ENCODE measurements at regions not wholly inside any gene's neighbourhood (a gene's known extent, or its start where the extent isn't known, plus 50 kb on each side); places are given as distances from the start of the nearest gene placed in this dataset.
"Not testable (repeated sequence)": the region's sequence is repeated elsewhere in the genome, so short reads cannot be mapped to it uniquely, and the experiment has no call there.

- H3K9me3 ChIP-seq (ENCODE audit: control insufficient read depth, insufficient read depth, low read length) = no peaks in the 10 kb centered on the region
- H3K4me1 ChIP-seq (ENCODE audit: insufficient read depth, low read length) = peaks cover 11% of the 10 kb centered on the region
- H3K36me3 ChIP-seq (ENCODE audit: insufficient read depth, low read length) = no peaks in the 10 kb centered on the region
- H3K9ac ChIP-seq (ENCODE audit: low read depth, low read length) = no peak overlapping the region
Observed at GRCh38 chr1:19024532-19024931, 68.1 kb upstream of the IFFO2 start.

DNA sequence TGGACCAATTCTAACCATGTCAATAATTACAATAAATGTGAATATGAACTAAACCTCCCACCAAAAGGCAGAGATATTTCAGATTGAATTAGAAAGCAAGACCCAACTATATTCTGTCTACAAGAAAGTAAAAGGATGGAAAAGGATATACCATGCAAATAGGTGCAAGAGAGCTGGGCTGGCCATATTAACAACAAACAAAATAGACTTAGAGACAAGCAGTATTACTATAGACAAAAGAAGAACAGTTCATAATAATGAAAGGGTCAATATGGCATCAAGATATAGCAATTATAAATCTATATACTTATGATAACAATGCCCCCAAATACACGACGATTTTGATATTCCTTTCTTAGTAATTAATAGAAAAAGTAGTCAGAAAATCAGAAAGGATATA, 67.3 kb upstream of the IFFO2 start:
- no peak overlapping the region for H3K9ac ChIP-seq (ENCODE audit: low read depth, low read length)
- H3K9me3 ChIP-seq (ENCODE audit: control insufficient read depth, insufficient read depth, low read length) = no peaks in the 10 kb centered on the region
- peaks cover 11% of the 10 kb centered on the region for H3K4me1 ChIP-seq (ENCODE audit: insufficient read depth, low read length)
- no peaks in the 10 kb centered on the region for H3K36me3 ChIP-seq (ENCODE audit: insufficient read depth, low read length)

DNA sequence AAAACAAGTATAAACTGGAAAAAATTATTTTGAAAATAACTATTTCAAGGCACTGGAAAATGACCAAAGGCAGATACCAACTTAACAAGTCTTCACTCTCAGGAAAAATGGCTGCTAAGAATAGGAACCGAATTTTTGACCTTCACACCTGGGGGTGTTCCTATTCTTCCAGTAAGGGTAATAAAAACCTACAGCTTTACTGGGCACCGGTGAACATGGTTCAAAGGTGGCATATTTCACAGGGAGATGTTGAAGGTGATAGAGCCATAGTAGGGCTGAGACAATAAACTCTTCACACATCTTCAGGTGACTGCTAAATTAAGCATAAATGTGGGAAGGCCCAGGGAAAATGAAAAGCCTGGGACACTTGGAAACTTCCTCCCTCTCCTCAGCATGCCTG, 65.4 kb upstream of the IFFO2 start:
- H3K9me3 ChIP-seq (ENCODE audit: control insufficient read depth, insufficient read depth, low read length) = no peaks in the 10 kb centered on the region
- no peak overlapping the region for H3K9ac ChIP-seq (ENCODE audit: low read depth, low read length)
- H3K4me1 ChIP-seq (ENCODE audit: insufficient read depth, low read length) = peaks cover 4% of the 10 kb centered on the region; the same call in 1 of the 2 replicates
- no peaks in the 10 kb centered on the region for H3K36me3 ChIP-seq (ENCODE audit: insufficient read depth, low read length)

GRCh38 chr1:19019288-19019687, 62.8 kb upstream of the IFFO2 start:
- H3K36me3 ChIP-seq (ENCODE audit: insufficient read depth, low read length); H3K9ac ChIP-seq (ENCODE audit: low read depth, low read length); H3K9me3 ChIP-seq (ENCODE audit: control insufficient read depth, insufficient read depth, low read length); H3K4me1 ChIP-seq (ENCODE audit: insufficient read depth, low read length): not testable (repeated sequence)

- Histone ChIP-seq H3K9me3 (ENCODE audit: control insufficient read depth, insufficient read depth, low read length) (no peaks in the 10 kb centered on the region), H3K4me1 (ENCODE audit: insufficient read depth, low read length) (peaks cover 25% of the 10 kb centered on the region), H3K36me3 (ENCODE audit: insufficient read depth, low read length) (no peaks in the 10 kb centered on the region), H3K9ac (ENCODE audit: low read depth, low read length) (no peak overlapping the region)
Observed at GRCh38 chr1:19015476-19015875, 59.0 kb upstream of the IFFO2 start.

GRCh38 chr1:19014765-19015164, 58.3 kb upstream of the IFFO2 start:
- Histone ChIP-seq H3K9ac (ENCODE audit: low read depth, low read length) (no peak overlapping the region), H3K4me1 (ENCODE audit: insufficient read depth, low read length) (peaks cover 30% of the 10 kb centered on the region), H3K36me3 (ENCODE audit: insufficient read depth, low read length) (no peaks in the 10 kb centered on the region), H3K9me3 (ENCODE audit: control insufficient read depth, insufficient read depth, low read length) (no peaks in the 10 kb centered on the region)

DNA sequence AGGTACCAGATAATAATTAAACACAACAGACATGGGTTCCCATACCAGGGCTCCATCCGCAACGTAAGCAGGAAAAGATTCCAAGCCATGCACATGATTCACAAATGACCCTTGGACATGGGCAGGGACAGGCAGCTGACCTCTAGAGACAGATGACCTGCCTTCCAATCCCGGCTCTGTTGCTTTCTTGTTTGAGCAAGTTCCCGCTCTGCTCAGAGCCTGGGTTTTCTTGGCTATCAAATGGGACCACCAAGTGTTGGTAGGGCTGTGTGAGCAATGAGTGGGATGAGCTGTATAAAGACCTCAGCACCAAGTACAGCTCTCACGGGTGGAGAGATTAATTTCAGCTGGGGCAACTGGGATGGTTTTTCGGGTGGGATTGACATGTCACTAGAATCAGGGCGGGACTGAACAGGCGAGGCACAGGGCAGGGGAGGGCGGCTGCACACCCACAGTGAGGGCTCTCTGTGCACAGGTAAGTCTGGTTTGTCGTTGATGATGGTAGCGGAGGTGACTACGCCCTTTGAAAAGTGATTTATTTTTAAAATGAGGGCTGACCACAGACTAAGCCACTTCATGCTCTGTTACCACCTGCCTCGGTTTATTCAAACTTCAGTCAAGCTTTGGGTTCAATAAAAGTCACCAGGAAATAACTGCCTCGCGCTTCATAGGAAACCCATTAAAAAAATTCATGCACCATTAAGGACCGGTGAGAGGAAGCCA, 57.5 kb upstream of the IFFO2 start:
- Histone ChIP-seq H3K4me1 (ENCODE audit: insufficient read depth, low read length) (peaks cover 36% of the 10 kb centered on the region), H3K36me3 (ENCODE audit: insufficient read depth, low read length) (no peaks in the 10 kb centered on the region), H3K9ac (ENCODE audit: low read depth, low read length) (no peak overlapping the region), H3K9me3 (ENCODE audit: control insufficient read depth, insufficient read depth, low read length) (no peaks in the 10 kb centered on the region)

DNA sequence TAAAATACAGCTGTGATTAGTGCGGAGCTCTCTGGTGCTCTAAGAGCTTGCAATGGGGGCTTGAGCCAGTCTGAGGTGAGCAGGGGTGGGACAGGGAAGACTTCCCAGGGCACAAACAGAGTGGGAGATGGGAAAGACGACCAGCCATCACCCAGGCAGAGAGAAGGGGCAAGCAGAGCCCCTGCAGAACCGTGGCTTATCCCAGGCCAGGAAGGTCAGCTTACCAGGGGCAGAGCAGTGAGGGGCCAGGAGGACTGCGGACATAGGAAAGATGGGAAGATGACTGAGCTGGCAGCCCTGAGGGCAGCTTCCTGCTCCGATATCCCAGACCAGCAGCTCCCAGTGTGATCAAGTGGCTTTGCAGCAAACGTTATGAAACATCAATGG, 55.4 kb upstream of the IFFO2 start:
- no peak overlapping the region for H3K9ac ChIP-seq (ENCODE audit: low read depth, low read length)
- H3K9me3 ChIP-seq (ENCODE audit: control insufficient read depth, insufficient read depth, low read length) = no peaks in the 10 kb centered on the region
- H3K4me1 ChIP-seq (ENCODE audit: insufficient read depth, low read length) = peaks cover 39% of the 10 kb centered on the region

DNA sequence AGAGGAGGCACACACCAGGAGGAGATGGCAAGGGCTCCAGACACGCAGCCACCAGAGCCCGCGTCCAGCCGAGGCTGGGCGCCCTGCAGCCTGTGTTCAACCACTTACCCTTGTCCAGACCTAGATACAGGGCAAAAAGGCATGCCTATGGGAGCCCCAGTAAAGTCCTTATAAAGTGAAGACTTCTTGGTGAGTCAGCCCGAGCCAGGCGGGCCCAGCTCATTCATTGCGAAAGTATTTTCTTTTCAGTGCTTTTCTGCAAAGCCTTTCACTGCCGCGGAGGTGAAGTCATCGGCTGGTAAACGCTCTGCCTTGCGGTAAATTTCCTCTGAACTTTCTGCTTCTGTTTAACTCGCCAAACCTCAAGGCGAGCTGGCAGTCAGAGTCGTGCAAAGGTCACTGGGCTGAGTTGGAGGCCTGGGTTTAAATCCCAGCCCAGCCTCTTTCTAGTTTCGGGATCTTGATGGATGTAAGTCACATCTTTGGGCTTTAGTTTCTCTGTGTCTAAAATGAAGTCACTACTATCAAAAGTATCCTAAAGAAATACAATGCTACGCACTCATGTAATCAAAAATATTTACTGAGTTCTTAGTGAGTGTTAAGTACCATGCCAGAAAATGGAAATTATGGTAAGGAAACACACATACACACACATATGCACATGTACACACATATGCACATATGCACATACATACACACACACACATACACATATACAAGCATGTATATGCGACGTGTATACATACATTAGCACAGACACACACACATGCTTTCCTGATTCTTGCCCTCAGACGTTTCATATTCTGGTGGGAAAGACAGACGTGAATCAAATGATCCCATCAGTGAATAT, 54.7 kb upstream of the IFFO2 start:
- H3K9ac ChIP-seq (ENCODE audit: low read depth, low read length) = peak overlapping the region; percentile 5; the same call in 1 of the 2 replicates
- H3K36me3 ChIP-seq (ENCODE audit: insufficient read depth, low read length) = no peaks in the 10 kb centered on the region
- peaks cover 38% of the 10 kb centered on the region for H3K4me1 ChIP-seq (ENCODE audit: insufficient read depth, low read length)
- H3K9me3 ChIP-seq (ENCODE audit: control insufficient read depth, insufficient read depth, low read length) = no peaks in the 10 kb centered on the region

More for the DNA sequence above, 55.4 kb upstream of the IFFO2 start:
- H3K36me3 ChIP-seq (ENCODE audit: insufficient read depth, low read length) = no peaks in the 10 kb centered on the region

DNA sequence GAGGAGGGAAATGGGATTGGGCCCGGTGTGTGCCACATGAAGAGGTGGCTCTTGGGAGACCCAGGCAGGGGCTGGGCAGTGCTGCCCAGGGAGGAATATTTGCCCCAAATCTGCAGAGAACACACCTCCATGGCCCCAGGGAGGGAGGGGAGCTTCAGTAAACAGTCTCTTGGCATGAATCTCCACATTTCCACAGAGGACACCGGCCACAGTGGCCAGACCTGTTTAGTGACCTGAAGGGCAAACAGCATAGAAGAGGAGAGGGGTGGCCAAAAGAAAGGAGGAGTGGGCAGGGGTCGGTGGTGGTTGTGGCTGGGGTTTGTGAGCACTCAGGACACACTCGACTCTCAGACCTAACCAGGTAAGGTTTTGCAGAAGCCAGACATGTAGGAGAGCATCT, 54.0 kb upstream of the IFFO2 start:
- Histone ChIP-seq H3K36me3 (ENCODE audit: insufficient read depth, low read length) (no peaks in the 10 kb centered on the region), H3K9me3 (ENCODE audit: control insufficient read depth, insufficient read depth, low read length) (no peaks in the 10 kb centered on the region), H3K4me1 (ENCODE audit: insufficient read depth, low read length) (peaks cover 43% of the 10 kb centered on the region), H3K9ac (ENCODE audit: low read depth, low read length) (peak overlapping the region; percentile 5; the same call in 1 of the 2 replicates)

DNA sequence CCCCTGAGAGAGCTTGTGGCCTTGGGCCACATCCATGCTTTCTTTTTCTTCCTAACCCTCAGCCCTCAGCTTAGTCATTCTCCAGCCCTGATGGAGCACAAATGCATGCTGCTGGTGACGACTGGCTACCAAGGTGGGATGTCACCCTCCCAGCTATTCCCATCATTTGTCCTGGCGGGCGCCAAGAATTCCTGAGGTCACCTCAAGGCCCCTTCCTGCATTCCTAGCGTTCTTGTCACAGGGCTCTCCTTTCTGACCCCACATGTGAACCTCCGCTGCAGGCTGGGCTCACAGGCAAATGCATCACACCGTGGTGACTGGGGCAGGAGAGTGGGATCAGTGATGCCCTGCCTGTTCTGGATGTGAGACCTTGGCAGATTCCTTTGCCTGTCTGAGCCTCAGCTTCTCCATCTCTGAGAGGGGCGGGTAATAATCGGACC, 53.4 kb upstream of the IFFO2 start:
- Histone ChIP-seq H3K36me3 (ENCODE audit: insufficient read depth, low read length) (no peaks in the 10 kb centered on the region), H3K9me3 (ENCODE audit: control insufficient read depth, insufficient read depth, low read length) (no peaks in the 10 kb centered on the region), H3K4me1 (ENCODE audit: insufficient read depth, low read length) (peaks cover 43% of the 10 kb centered on the region), H3K9ac (ENCODE audit: low read depth, low read length) (no peak overlapping the region)

DNA sequence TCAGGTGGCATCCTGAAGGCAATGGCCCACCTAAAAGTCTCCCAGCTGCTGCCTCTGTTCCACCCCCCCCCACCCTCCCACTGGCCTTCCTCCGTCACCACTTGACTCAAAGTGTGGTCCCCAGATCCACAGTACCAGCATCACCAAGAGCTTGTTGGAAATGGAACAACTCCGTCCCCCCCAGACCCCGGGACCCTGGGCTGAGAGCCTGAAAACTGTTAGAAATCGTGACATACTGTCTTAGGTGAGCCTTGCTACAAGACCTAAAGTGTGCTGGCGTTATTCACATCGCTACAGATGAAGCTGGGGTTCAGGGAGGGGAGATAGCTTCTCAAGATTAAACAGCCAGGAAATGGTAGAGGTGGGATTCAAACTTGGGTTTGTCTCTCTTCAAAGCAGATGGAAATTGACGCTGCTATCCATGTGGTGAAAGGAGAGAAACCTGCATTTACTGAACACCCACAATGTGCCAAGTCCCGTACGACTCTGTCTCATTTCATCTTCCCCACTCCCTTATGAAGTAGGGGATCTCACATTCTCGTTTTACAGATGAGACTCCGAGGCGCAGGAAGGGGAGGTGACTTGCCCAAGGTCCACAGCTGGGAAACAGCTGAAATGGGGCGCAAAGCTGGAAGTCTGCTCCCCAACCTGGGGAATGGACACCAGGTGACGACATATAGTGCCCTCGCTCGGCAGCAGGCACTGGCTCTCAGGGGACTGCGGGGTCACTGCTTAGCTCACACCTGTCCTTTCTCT, 52.8 kb upstream of the IFFO2 start:
- Histone ChIP-seq H3K9ac (ENCODE audit: low read depth, low read length) (0 out of 2 replicates have a peak overlapping the region, but pooled peaks have one; percentile 4), H3K4me1 (ENCODE audit: insufficient read depth, low read length) (peaks cover 43% of the 10 kb centered on the region), H3K9me3 (ENCODE audit: control insufficient read depth, insufficient read depth, low read length) (no peaks in the 10 kb centered on the region), H3K36me3 (ENCODE audit: insufficient read depth, low read length) (no peaks in the 10 kb centered on the region)

DNA sequence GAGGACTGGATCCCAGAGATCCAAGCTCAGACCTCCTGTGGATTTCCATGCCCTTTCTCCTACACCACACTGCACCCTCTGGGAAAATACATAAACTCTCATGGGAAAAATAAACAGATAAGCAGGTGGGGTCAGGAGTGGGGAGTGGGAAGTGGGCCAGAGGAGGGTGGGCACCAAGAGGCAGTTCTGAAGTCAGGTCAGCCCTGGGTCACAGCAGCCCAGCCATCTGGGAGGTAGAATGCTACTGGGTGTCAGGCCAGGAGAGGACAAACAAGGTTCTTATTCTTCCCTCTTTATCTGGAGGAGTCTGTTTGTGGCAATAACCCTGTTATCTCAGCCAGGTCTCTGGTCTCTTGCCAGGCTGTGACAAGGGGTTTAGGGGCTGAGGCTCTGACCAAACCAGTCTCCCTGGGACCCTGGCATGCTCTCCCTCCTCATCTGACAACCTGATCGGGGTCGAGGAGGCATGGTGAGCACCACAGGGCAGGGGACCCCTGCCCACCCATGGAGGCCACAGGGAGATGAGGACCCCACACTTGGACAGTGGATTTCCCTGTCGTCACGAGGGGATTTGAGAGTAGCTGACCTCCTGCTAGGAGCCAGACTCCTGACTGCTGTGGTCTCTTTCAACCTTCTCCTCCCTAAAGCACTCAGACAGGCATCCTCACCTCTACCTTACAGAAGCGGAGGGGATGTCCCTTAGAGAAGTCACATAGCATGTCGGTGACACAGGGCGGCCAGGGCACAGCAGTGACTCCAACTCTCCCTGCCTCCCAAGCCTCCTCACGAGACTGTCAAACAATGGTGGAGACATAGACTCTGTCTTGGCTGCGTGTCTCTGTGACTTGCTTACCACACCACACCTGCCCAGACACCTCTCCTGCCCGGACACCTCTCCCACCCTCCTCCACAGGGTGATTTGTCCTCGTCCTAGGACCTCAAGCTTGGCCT, 51.3 kb upstream of the IFFO2 start:
- H3K9me3 ChIP-seq (ENCODE audit: control insufficient read depth, insufficient read depth, low read length) = no peaks in the 10 kb centered on the region
- H3K9ac ChIP-seq (ENCODE audit: low read depth, low read length) = no peak overlapping the region
- H3K36me3 ChIP-seq (ENCODE audit: insufficient read depth, low read length) = no peaks in the 10 kb centered on the region
- H3K4me1 ChIP-seq (ENCODE audit: insufficient read depth, low read length) = peaks cover 40% of the 10 kb centered on the region

All from ES-I3 (cell line).